ENCODE measurements at regions not wholly inside any gene's neighbourhood (a gene's known extent, or its start where the extent isn't known, plus 50 kb on each side); places are given as distances from the start of the nearest gene placed in this dataset.
"Not testable (repeated sequence)": the region's sequence is repeated elsewhere in the genome, so short reads cannot be mapped to it uniquely, and the experiment has no call there.

DNA sequence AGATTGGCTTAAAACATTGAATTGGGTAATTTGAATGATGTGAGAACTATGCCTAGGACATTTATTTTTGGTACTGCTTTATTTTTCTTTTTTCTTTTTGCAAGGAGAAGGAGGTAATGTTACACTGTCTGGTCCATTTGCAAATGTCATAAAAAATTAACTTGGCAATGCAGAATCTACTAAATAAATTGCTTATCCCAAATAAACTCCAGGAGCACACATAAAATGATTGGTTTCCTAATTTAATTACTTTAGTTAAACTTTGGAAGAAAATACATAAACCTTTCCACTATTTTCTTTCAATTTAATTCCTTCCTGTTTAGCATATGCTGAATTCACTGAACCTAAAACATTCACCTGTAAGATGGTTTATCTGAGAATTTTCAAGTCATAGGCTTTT, 238.4 kb upstream of the ETAA1 start:
- Histone ChIP-seq H3K4me3 (ENCODE audit: low read depth, low read length) (no peak overlapping the region), H3K36me3 (ENCODE audit: control insufficient read depth, insufficient read depth, low read length) (no peaks in the 10 kb centered on the region), H3K27me3 (ENCODE audit: control insufficient read depth, insufficient read depth, low read length) (no peaks in the 10 kb centered on the region)
- TF ChIP-seq, protein P1, sequence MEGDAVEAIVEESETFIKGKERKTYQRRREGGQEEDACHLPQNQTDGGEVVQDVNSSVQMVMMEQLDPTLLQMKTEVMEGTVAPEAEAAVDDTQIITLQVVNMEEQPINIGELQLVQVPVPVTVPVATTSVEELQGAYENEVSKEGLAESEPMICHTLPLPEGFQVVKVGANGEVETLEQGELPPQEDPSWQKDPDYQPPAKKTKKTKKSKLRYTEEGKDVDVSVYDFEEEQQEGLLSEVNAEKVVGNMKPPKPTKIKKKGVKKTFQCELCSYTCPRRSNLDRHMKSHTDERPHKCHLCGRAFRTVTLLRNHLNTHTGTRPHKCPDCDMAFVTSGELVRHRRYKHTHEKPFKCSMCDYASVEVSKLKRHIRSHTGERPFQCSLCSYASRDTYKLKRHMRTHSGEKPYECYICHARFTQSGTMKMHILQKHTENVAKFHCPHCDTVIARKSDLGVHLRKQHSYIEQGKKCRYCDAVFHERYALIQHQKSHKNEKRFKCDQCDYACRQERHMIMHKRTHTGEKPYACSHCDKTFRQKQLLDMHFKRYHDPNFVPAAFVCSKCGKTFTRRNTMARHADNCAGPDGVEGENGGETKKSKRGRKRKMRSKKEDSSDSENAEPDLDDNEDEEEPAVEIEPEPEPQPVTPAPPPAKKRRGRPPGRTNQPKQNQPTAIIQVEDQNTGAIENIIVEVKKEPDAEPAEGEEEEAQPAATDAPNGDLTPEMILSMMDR (IDR thresholded peaks at IDR 0.05; ENCODE audit: insufficient read depth, low read length, poor library complexity, severe bottlenecking): no peak
- no peak for DNase-seq (ENCODE audit: low read depth)

DNA sequence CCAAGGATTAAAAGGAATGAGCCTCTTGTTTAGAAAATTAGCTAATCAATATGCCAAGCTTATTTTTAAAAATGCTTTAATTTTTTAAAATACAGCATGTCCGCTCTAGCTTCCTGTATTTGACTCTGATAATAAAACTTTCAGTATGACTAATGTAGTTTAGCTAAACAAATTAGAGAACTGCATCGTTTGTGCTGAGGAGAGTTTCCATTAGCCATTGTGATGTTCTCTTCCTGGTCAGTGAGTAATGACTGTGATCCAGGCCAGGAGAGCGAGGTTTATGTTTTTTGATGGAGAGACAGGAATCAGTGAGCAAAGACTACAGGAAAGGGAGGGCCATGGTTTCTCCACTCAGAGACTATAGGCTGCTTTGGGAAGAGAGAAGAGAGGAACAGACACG, 237.2 kb upstream of the ETAA1 start:
- no peak overlapping the region for H3K4me3 ChIP-seq (ENCODE audit: low read depth, low read length)
- no peaks in the 10 kb centered on the region for H3K36me3 ChIP-seq (ENCODE audit: control insufficient read depth, insufficient read depth, low read length)
- no peak for DNase-seq (ENCODE audit: low read depth)
- TF ChIP-seq, protein P1 (IDR thresholded peaks at IDR 0.05; ENCODE audit: insufficient read depth, low read length, poor library complexity, severe bottlenecking): no peak
- H3K27me3 ChIP-seq (ENCODE audit: control insufficient read depth, insufficient read depth, low read length): no peaks in the 10 kb centered on the region

DNA sequence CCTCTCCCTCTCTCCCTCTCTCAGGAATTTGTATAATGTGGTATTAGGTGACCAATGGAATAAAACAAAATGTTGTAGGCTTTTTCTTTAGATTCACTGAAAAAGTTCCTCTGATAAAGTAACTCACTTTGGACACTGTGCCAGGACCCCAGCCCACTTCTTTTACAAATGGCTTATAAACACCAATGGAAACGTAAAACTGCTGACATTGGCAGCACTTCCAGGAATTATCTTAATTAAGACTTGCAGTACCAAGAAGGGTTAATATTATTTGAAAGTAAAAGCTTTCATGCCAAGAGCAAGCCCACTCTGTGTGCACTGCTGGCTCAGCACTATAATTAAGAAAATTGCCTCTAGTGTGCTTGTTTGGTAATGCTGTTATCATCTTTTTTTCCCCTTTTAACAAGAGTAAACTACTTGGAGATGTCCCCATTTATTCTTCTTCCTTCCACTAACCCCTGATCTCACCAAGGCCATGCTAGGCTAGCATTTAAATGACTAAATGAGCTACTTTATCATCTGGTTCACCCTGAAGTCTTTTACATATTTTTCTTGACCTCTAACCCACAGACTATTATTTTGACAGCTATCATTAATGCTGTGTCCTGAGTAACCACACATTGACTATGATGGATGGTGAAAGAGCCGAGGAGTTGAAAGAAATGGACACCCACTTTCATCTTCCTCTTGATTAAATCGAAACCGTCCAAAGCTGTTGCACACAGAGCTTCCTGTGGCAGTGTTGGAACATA, 232.2 kb upstream of the ETAA1 start:
- Histone ChIP-seq H3K36me3 (ENCODE audit: control insufficient read depth, insufficient read depth, low read length) (no peaks in the 10 kb centered on the region), H3K27me3 (ENCODE audit: control insufficient read depth, insufficient read depth, low read length) (no peaks in the 10 kb centered on the region), H3K4me3 (ENCODE audit: low read depth, low read length) (no peak overlapping the region)
- TF ChIP-seq, protein P1 (IDR thresholded peaks at IDR 0.05; ENCODE audit: insufficient read depth, low read length, poor library complexity, severe bottlenecking): no peak
- no peak for DNase-seq (ENCODE audit: low read depth)

DNA sequence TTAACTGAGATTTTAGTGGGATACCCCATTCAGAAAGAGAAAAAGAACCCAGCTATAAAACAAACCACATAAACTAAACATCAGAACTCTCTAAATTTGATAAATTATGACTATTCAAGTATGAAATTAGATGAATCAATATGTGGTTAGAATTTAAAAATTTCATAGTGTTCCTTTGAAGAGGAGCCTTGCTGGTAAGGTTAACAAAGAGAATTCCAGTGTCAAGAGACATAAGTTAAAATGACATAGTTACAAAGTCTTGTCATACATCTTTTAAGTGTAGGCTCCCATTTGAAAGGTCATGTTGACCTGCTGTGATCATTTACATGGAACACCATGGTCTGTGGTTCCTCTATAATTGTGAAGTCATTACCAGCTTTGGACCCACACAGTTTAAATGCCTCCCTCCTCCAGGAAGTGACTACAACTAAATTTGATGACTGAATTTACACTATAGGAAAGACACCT, 231.6 kb upstream of the ETAA1 start:
- TF ChIP-seq, protein P1 (IDR thresholded peaks at IDR 0.05; ENCODE audit: insufficient read depth, low read length, poor library complexity, severe bottlenecking): no peak
- DNase-seq (ENCODE audit: low read depth): no peak
- Histone ChIP-seq H3K4me3 (ENCODE audit: low read depth, low read length) (no peak overlapping the region), H3K27me3 (ENCODE audit: control insufficient read depth, insufficient read depth, low read length) (no peaks in the 10 kb centered on the region), H3K36me3 (ENCODE audit: control insufficient read depth, insufficient read depth, low read length) (no peaks in the 10 kb centered on the region)

DNA sequence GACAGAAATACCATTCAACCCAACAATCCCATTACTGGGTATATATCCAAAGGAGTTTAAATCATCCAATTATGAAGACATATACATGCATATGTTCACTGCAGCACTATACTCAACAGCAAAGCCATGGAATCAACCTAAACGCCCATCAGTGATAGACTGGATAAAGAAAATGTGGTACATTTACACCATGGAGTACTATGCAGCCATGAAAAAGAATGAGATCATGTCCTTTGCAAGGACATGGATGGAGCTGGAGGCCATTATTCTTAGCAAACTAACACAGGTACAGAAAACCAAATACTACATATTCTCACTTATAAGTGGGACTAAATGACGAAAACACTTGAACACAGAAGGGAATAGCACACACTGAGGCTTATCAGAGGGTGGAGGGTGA, 230.6 kb upstream of the ETAA1 start:
- H3K4me3 ChIP-seq (ENCODE audit: low read depth, low read length); H3K36me3 ChIP-seq (ENCODE audit: control insufficient read depth, insufficient read depth, low read length); H3K27me3 ChIP-seq (ENCODE audit: control insufficient read depth, insufficient read depth, low read length); DNase-seq (ENCODE audit: low read depth): not testable (repeated sequence)

DNA sequence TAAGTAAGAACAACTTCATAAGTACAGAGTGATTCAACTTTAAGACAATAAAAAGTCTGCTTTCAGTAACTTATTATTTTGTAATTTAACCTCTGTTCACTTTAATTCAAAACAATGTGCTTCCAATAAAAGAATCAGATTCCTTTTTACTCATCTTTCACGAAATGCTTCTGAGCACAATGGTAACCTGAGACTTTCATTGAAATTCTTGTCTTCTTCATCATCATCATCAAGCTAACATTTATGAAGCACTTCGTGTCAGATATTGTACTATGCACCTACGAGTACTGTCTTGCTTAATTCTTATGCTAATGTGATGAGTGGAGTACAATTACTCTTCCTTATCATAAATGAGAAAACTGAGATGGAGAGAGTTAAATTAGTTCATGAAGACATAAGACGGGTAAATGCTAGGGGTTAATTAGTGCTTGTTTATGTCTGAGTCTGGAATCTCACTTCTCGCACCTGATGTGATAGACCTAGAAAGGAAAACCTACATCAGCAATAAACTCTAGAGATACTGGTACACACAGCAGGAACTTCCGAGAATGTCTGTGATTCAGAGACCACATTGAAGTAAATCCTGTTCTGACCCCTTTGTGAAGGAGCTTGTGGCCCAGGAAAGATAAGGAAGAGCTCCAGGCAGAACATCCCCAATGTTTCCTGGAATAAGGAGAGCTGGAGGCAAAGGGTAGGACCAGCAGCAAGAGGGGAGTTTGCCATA, 227.6 kb upstream of the ETAA1 start:
- no peaks in the 10 kb centered on the region for H3K36me3 ChIP-seq (ENCODE audit: control insufficient read depth, insufficient read depth, low read length)
- DNase-seq (ENCODE audit: low read depth): no peak
- no peak overlapping the region for H3K4me3 ChIP-seq (ENCODE audit: low read depth, low read length)
- TF ChIP-seq, protein P1 (IDR thresholded peaks at IDR 0.05; ENCODE audit: insufficient read depth, low read length, poor library complexity, severe bottlenecking): no peak
- H3K27me3 ChIP-seq (ENCODE audit: control insufficient read depth, insufficient read depth, low read length): no peaks in the 10 kb centered on the region
